ENCODE measurements at regions not wholly inside any gene's neighbourhood (a gene's known extent, or its start where the extent isn't known, plus 50 kb on each side); places are given as distances from the start of the nearest gene placed in this dataset.

- no peak for DNase-seq (ENCODE audit: low spot score)
- TF ChIP-seq REST (IDR thresholded peaks at IDR 0.05) (no peak), ATF3 (IDR thresholded peaks at IDR 0.05) (no peak), CTCF (IDR thresholded peaks at IDR 0.05; ENCODE audit: low read depth, low read length, missing input control) (no peak), RAD21 (IDR thresholded peaks at IDR 0.05) (no peak), EGR1 (IDR thresholded peaks at IDR 0.05; ENCODE audit: low read depth in 2 of 2) (no peak), HNF4A (conservative IDR thresholded peaks at IDR 0.05) (no peak), JUND (IDR thresholded peaks at IDR 0.05) (no peak)
- 81% methylated on average over 3 of the region's 3 CpGs for WGBS
- no peaks in the 10 kb centered on the region for H3K36me3 ChIP-seq (ENCODE audit: control insufficient read depth in 4 of 4, insufficient read depth in 3 of 4, low read depth in 1 of 4, low read length in 3 of 4)
- no peak overlapping the region for H3K9ac ChIP-seq (ENCODE audit: low read depth in 1 of 2, low read length in 2 of 2)
- H3K9me3 ChIP-seq (ENCODE audit: control insufficient read depth in 4 of 4, low read length in 3 of 4): no peaks in the 10 kb centered on the region
- H3K4me3 ChIP-seq (ENCODE audit: low read depth in 1 of 3, low read length in 3 of 3): no peak overlapping the region
- no peak overlapping the region for H3K27ac ChIP-seq (ENCODE audit: low read depth in 1 of 2, low read length in 2 of 2)
- peaks cover 0 to 10% (median 8%) of the 10 kb centered on the region in 4 donors for H3K4me1 ChIP-seq (ENCODE audit: control insufficient read depth in 4 of 4, insufficient read depth in 4 of 4, low read length in 3 of 4)
- peaks cover 0 to 3% (median 0%) of the 10 kb centered on the region in 4 donors for H3K27me3 ChIP-seq (ENCODE audit: control insufficient read depth in 4 of 4, insufficient read depth in 4 of 4, low read length in 3 of 4)
Observed at GRCh38 chr12:25855716-25856115, 102.8 kb upstream of the RASSF8 start.

- TF ChIP-seq MAX (IDR thresholded peaks at IDR 0.05) (no peak), HNF4G (IDR thresholded peaks at IDR 0.05) (no peak), FOXA1 (IDR thresholded peaks at IDR 0.05) (no peak), ATF3 (IDR thresholded peaks at IDR 0.05) (no peak), YY1 (IDR thresholded peaks at IDR 0.05) (no peak), JUND (IDR thresholded peaks at IDR 0.05) (no peak), RAD21 (IDR thresholded peaks at IDR 0.05) (no peak), REST (IDR thresholded peaks at IDR 0.05) (no peak)
- no peak overlapping the region for H3K4me3 ChIP-seq (ENCODE audit: low read depth in 1 of 3, low read length in 3 of 3)
- no peaks in the 10 kb centered on the region for H3K36me3 ChIP-seq (ENCODE audit: control insufficient read depth in 4 of 4, insufficient read depth in 3 of 4, low read depth in 1 of 4, low read length in 3 of 4)
- DNase-seq (ENCODE audit: low spot score): no peak
- WGBS: 69% methylated on average over 7 of the region's 7 CpGs
- H3K27me3 ChIP-seq (ENCODE audit: control insufficient read depth in 4 of 4, insufficient read depth in 4 of 4, low read length in 3 of 4): peaks cover 0 to 4% (median 0%) of the 10 kb centered on the region in 4 donors
- no peak overlapping the region for H3K27ac ChIP-seq (ENCODE audit: low read depth in 1 of 2, low read length in 2 of 2)
- no peaks in the 10 kb centered on the region for H3K4me1 ChIP-seq (ENCODE audit: control insufficient read depth in 4 of 4, insufficient read depth in 4 of 4, low read length in 3 of 4)
- H3K9me3 ChIP-seq (ENCODE audit: control insufficient read depth in 4 of 4, low read length in 3 of 4): no peaks in the 10 kb centered on the region
- H3K9ac ChIP-seq (ENCODE audit: low read depth in 1 of 2, low read length in 2 of 2): no peak overlapping the region
Observed at GRCh38 chr12:25859976-25860375, 98.5 kb upstream of the RASSF8 start.

Data from liver (tissue), 8 donors.